ENCODE measurements at regions not wholly inside any gene's neighbourhood (a gene's known extent, or its start where the extent isn't known, plus 50 kb on each side); places are given as distances from the start of the nearest gene placed in this dataset.

GRCh38 chrX:147377728-147378127 is 534.0 kb upstream of the FMR1 start:
- in situ Hi-C loops (cut with MboI; ENCODE audit: low sequenced_read_pairs): no loop called here
- POLR2A ChIA-PET (ENCODE audit: unreplicated experiment): no interaction called here
- intact Hi-C loops (cut with micrococcal nuclease): no loop called here

More at GRCh38 chrX:147377728-147378127, 534.0 kb upstream of the FMR1 start:
- Histone ChIP-seq H3K36me3 (ENCODE audit: control insufficient read depth, insufficient read depth, low read length) (no peaks in the 10 kb centered on the region), H3K27ac (ENCODE audit: insufficient read depth, low read length) (no peak overlapping the region), H3K23ac (ENCODE audit: low read depth, low read length) (no peak overlapping the region), H3K4me1 (ENCODE audit: control insufficient read depth, insufficient read depth, low read length) (no peaks in the 10 kb centered on the region), H2BK120ac (ENCODE audit: low read depth, low read length) (no peak overlapping the region), H2AK5ac (ENCODE audit: low read depth, low read length) (no peak overlapping the region), H3K9me3 (ENCODE audit: control insufficient read depth, insufficient read depth, low read length) (peaks cover 13% of the 10 kb centered on the region; the same call in 1 of the 2 replicates), H4K5ac (ENCODE audit: low read depth, low read length) (no peak overlapping the region), H2BK15ac (ENCODE audit: low read depth, low read length) (no peak overlapping the region), H4K8ac (ENCODE audit: low read depth in 2 of 2, low read length in 2 of 2) (no peak overlapping the region), H3K4me2 (ENCODE audit: low read depth, low read length) (no peak overlapping the region), H3K4me3 (ENCODE audit: insufficient read depth, low read depth, low read length) (no peak overlapping the region), H3K18ac (ENCODE audit: low read depth, low read length) (no peak overlapping the region), H2BK20ac (ENCODE audit: low read depth, low read length) (no peak overlapping the region), H3K4ac (ENCODE audit: low read depth, low read length) (no peak overlapping the region), H2BK5ac (ENCODE audit: low read depth, low read length, poor library complexity, severe bottlenecking) (no peak overlapping the region), H4K20me1 (ENCODE audit: insufficient read depth, low read length) (no peaks in the 10 kb centered on the region), H3K27me3 (ENCODE audit: control insufficient read depth, insufficient read depth, low read length) (no peaks in the 10 kb centered on the region), H3K9ac (ENCODE audit: low read depth, low read length) (no peak overlapping the region), H3K9me1 (ENCODE audit: insufficient read depth, low read length) (no peaks in the 10 kb centered on the region), H2AK9ac (replicated peaks; ENCODE audit: low read depth, low read length, poor library complexity) (no peak overlapping the region), H3K56ac (ENCODE audit: extremely low read depth, insufficient read depth, low read length) (no peak overlapping the region), H3K79me1 (ENCODE audit: low read depth in 1 of 2, low read length in 2 of 2) (no peaks in the 10 kb centered on the region), H4K91ac (ENCODE audit: insufficient read depth, low read depth, low read length) (no peak overlapping the region), H2AFZ (replicated peaks; ENCODE audit: low read length, poor library complexity) (no peak overlapping the region), H3K14ac (replicated peaks; ENCODE audit: low read depth, low read length) (no peak overlapping the region)
- WGBS, 2 experiments (ENCODE audit: extremely low coverage in 2 of 2, insufficient read length in 1 of 2): no CpG with 5 or more reads among the region's 1 CpG
- CTCF ChIA-PET: no interaction called here
- TF ChIP-seq NFE2L2 (IDR thresholded peaks at IDR 0.05; ENCODE audit: low read depth, low read length) (no peak), CEBPB (IDR thresholded peaks at IDR 0.05; ENCODE audit: low read depth, low read length) (no peak), POLR2A (IDR thresholded peaks at IDR 0.05; ENCODE audit: low read depth, low read length) (no peak), SMC3 (IDR thresholded peaks at IDR 0.05; ENCODE audit: low read depth, low read length) (no peak), RCOR1 (IDR thresholded peaks at IDR 0.05; ENCODE audit: insufficient replicate concordance, low read length) (no peak), CHD1 (IDR thresholded peaks at IDR 0.05; ENCODE audit: low read depth, low read length) (no peak), RFX5 (IDR thresholded peaks at IDR 0.05; ENCODE audit: low read depth, low read length) (no peak), MAFK (IDR thresholded peaks at IDR 0.05; ENCODE audit: low read depth, low read length) (no peak), MXI1 (IDR thresholded peaks at IDR 0.05; ENCODE audit: borderline replicate concordance, low read depth, low read length) (no peak), USF2 (IDR thresholded peaks at IDR 0.05; ENCODE audit: low read depth, low read length) (no peak), FOS (IDR thresholded peaks at IDR 0.05; ENCODE audit: low read depth, low read length) (no peak), CTCF (conservative IDR thresholded peaks at IDR 0.05; ENCODE audit: low read depth, low read length) (no peak), RAD21 (IDR thresholded peaks at IDR 0.05; ENCODE audit: low read length) (no peak), MAZ (IDR thresholded peaks at IDR 0.05; ENCODE audit: borderline replicate concordance, low read depth, low read length) (no peak), BHLHE40 (IDR thresholded peaks at IDR 0.05; ENCODE audit: low read depth, low read length) (no peak)
- TF ChIP-seq, protein P1, sequence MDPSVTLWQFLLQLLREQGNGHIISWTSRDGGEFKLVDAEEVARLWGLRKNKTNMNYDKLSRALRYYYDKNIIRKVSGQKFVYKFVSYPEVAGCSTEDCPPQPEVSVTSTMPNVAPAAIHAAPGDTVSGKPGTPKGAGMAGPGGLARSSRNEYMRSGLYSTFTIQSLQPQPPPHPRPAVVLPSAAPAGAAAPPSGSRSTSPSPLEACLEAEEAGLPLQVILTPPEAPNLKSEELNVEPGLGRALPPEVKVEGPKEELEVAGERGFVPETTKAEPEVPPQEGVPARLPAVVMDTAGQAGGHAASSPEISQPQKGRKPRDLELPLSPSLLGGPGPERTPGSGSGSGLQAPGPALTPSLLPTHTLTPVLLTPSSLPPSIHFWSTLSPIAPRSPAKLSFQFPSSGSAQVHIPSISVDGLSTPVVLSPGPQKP (IDR thresholded peaks at IDR 0.05; ENCODE audit: borderline replicate concordance, low read depth, low read length): no peak
- dilution Hi-C loops (cut with HindIII; ENCODE audit: low sequenced_read_pairs, unreplicated experiment): no loop called here
- DNase-seq (no peak), ATAC-seq (ENCODE audit: low read depth) (no peak)
- no TSS peak for BruUV-seq (replicated peaks)
